SK-N-SH treated with all-trans-retinoic acid at 6 μM for 48 hours (cell line): ENCODE measurements at regions not wholly inside any gene's neighbourhood (a gene's known extent, or its start where the extent isn't known, plus 50 kb on each side); places are given as distances from the start of the nearest gene placed in this dataset.

Experiments used
- ISL1 ChIP-seq: fragments of 250-450 bp; sonication (Bioruptor Pico); IDR thresholded peaks from 2 replicates; pipeline ENCODE4 v2.1.2; 2022; ENCODE audit warnings: mild to moderate bottlenecking, moderate library complexity
- PPARA ChIP-seq: fragments of 250-450 bp; sonication (Bioruptor Pico); IDR thresholded peaks from 2 replicates; pipeline ENCODE4 v1.5.0; 2020; ENCODE audit warnings: mild to moderate bottlenecking, borderline replicate concordance
- TCF4 ChIP-seq: fragments of 250-450 bp; sonication (Bioruptor Pico); IDR thresholded peaks from 2 replicates; pipeline ENCODE4 v1.8.0; 2021; ENCODE audit warnings: mild to moderate bottlenecking, moderate library complexity, borderline replicate concordance
- TOX ChIP-seq: fragments of 250-450 bp; sonication (Bioruptor Pico); IDR thresholded peaks from 2 replicates; pipeline ENCODE4 v1.8.0; 2021; ENCODE audit warnings: mild to moderate bottlenecking, moderate library complexity, borderline replicate concordance
- ZFP30 ChIP-seq: fragments of 450-650 bp; formaldehyde crosslinking; IDR thresholded peaks from 2 replicates; pipeline ENCODE4 v1.5.0; 2022; ENCODE audit warnings: mild to moderate bottlenecking, moderate library complexity
- ZNF565 ChIP-seq: fragments of 450-650 bp; formaldehyde crosslinking; conservative IDR thresholded peaks from 2 replicates; pipeline ENCODE4 v1.5.0; 2020; ENCODE audit warnings: low read depth, mild to moderate bottlenecking, moderate library complexity
- TF ChIP-seq, protein P1 (sequence below): fragments of 250-450 bp; sonication (Bioruptor Pico); IDR thresholded peaks from 2 replicates; pipeline ENCODE4 v1.5.1; 2020; ENCODE audit warnings: low read depth, mild to moderate bottlenecking, moderate library complexity

GRCh38 chr10:6351495-6351894 is 148.8 kb downstream of the PFKFB3 start:
- TF ChIP-seq TOX (no peak), ISL1 (no peak), PPARA (CRISPR knock-in tag) (no peak), TCF4 (CRISPR knock-in tag) (no peak), ZFP30 (CRISPR knock-in tag) (no peak), ZNF565 (CRISPR knock-in tag) (no peak)
- TF ChIP-seq, protein P1, sequence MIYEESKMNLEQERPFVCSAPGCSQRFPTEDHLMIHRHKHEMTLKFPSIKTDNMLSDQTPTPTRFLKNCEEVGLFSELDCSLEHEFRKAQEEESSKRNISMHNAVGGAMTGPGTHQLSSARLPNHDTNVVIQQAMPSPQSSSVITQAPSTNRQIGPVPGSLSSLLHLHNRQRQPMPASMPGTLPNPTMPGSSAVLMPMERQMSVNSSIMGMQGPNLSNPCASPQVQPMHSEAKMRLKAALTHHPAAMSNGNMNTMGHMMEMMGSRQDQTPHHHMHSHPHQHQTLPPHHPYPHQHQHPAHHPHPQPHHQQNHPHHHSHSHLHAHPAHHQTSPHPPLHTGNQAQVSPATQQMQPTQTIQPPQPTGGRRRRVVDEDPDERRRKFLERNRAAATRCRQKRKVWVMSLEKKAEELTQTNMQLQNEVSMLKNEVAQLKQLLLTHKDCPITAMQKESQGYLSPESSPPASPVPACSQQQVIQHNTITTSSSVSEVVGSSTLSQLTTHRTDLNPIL: no peak
